GM12801 (cell line): ENCODE measurements at regions not wholly inside any gene's neighbourhood (a gene's known extent, or its start where the extent isn't known, plus 50 kb on each side); places are given as distances from the start of the nearest gene placed in this dataset.

Experiments
- CTCF ChIP-seq: IDR thresholded peaks from one replicate; pipeline ENCODE4 v1.5.1; 2011; ENCODE audit warnings: control low read depth; ENCODE audit not compliant: insufficient read length; ENCODE audit errors: extremely low read depth

GRCh38 chr1:204797401-204797800 is 73.3 kb upstream of the NFASC start:
- no peak for TF ChIP-seq CTCF

- TF ChIP-seq CTCF: no peak
Observed at GRCh38 chr1:204799630-204800029, 71.0 kb upstream of the NFASC start.

GRCh38 chr1:204801211-204801610 is 69.5 kb upstream of the NFASC start:
- TF ChIP-seq CTCF: no peak

- TF ChIP-seq CTCF: no peak
Observed at GRCh38 chr1:204802401-204803175, 68.1 kb upstream of the NFASC start.

GRCh38 chr1:204803607-204804006 is 67.1 kb upstream of the NFASC start:
- no peak for TF ChIP-seq CTCF

GRCh38 chr1:204806943-204807687 is 63.5 kb upstream of the NFASC start:
- peak; percentile 76 for TF ChIP-seq CTCF

GRCh38 chr1:204809488-204809887 is 61.2 kb upstream of the NFASC start:
- no peak for TF ChIP-seq CTCF
